Upper lobe of left lung (tissue), 6 donors: ENCODE measurements at regions not wholly inside any gene's neighbourhood (a gene's known extent, or its start where the extent isn't known, plus 50 kb on each side); places are given as distances from the start of the nearest gene placed in this dataset.

ENCODE experiments used
- ATAC-seq, 2 donors: fragments of 200-7000 bp; cut with Tn5 transposase; one replicate each; pipeline ENCODE4 v1.9.1; 2022; ENCODE audit warnings: mild to moderate bottlenecking in 2 of 2, moderate library complexity in 2 of 2; ENCODE audit not compliant: low FRiP score in 2 of 2
- DNase-seq, 2 donors: peaks; one replicate each; pipeline ENCODE4 v3.0.0-alpha.2; 2019 to 2020
- H3K27ac ChIP-seq, 4 donors: fragments of 200-600 bp; sonication (generic); one replicate each; pipeline ENCODE4 v1.5.1; 2016 to 2019
- H3K27me3 ChIP-seq, 4 donors: fragments of 200-600 bp; sonication (generic); one replicate each; pipeline ENCODE4 v1.5.1; 2017 to 2019
- H3K36me3 ChIP-seq, 4 donors: fragments of 200-600 bp; sonication (generic); one replicate each; pipeline ENCODE4 v1.5.1; 2016 to 2019
- H3K4me1 ChIP-seq, 4 donors: fragments of 200-600 bp; sonication (generic); one replicate each; pipeline ENCODE4 v1.5.1; 2018 to 2019
- H3K4me3 ChIP-seq, 4 donors: fragments of 200-600 bp; sonication (generic); one replicate each; pipeline ENCODE4 v1.5.1; 2017 to 2019; ENCODE audit warnings: mild to moderate bottlenecking in 2 of 4, moderate library complexity in 1 of 4
- H3K9me3 ChIP-seq, 4 donors: fragments of 200-600 bp; sonication (generic); one replicate each; pipeline ENCODE4 v1.5.1; 2018 to 2019
- CTCF ChIP-seq, 6 experiments: fragments of 450-650 bp in 4 of 6; fragments of 200-600 bp in 2 of 6; sonication (generic) in 2 of 6; IDR thresholded peaks; one replicate each; pipeline ENCODE4 v1.5.1; 2016 to 2019; ENCODE audit warnings: antibody characterized with exemption in 6 of 6
- EP300 ChIP-seq, 4 donors: sonication (generic); formaldehyde crosslinking; IDR thresholded peaks; one replicate each; pipeline ENCODE4 v1.5.1; 2017; ENCODE audit warnings: antibody characterized with exemption in 4 of 4, control low read depth in 2 of 4
- POLR2A ChIP-seq, 4 donors: fragments of 450-650 bp; IDR thresholded peaks; one replicate each; pipeline ENCODE4 v1.5.1; 2016 to 2017; ENCODE audit warnings: antibody characterized with exemption in 4 of 4, mild to moderate bottlenecking in 2 of 4
- POLR2AphosphoS5 ChIP-seq, 2 donors: sonication (generic); formaldehyde crosslinking; IDR thresholded peaks; one replicate each; pipeline ENCODE4 v1.5.1; 2017; ENCODE audit warnings: antibody characterized with exemption in 2 of 2
- WGBS, 2 donors: methylation state at CpG; one replicate each; pipeline ENCODE4 v1.1.5; 2017 to 2018; 5-methylcytosine and 5-hydroxymethylcytosine counted together
- donor health status: DM: no; HTN: no; CAD: no; lungs with moderate emphysema.
- donor health status: DM: no; HTN: yes; CAD: no; lungs with severe emphysema.

- no peak for DNase-seq
- ATAC-seq = no peak
- TF ChIP-seq EP300 (IDR thresholded peaks at IDR 0.05) (no peak), CTCF (IDR thresholded peaks at IDR 0.05) (no peak), POLR2AphosphoS5 (IDR thresholded peaks at IDR 0.05) (no peak), POLR2A (IDR thresholded peaks at IDR 0.05) (no peak)
- no peaks in the 10 kb centered on the region for H3K36me3 ChIP-seq
- no peak overlapping the region for H3K4me3 ChIP-seq
- peaks cover 0 to 2% (median 0%) of the 10 kb centered on the region in 4 donors for H3K4me1 ChIP-seq
- no peaks in the 10 kb centered on the region for H3K9me3 ChIP-seq
- 63% methylated on average over 7 of the region's 7 CpGs for WGBS, 2 donors
- H3K27ac ChIP-seq = no peak overlapping the region
- H3K27me3 ChIP-seq = no peaks in the 10 kb centered on the region
Observed at GRCh38 chr6:15854826-15855710, 192.2 kb upstream of the DTNBP1 start.

DNA sequence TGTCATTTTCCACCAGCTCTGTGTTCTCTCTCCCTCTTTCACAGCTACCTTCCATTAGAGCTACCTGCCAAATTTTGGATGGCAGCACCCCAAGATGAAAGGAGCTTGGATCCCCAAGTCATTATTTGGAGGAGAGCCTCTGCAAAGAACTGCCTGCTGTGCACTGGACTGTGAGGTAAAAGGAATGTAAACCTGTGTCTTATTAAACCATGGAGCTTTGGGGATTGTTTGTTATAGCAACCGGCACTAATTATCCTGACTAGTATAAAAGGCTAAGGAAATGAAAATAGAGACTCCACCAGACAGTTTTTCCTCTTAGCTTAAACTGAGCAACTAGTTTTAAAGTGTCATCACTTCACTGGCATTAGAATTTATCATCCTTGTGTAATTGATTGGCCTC is 191.6 kb upstream of the DTNBP1 start:
- TF ChIP-seq CTCF (IDR thresholded peaks at IDR 0.05) = no peak
- TF ChIP-seq POLR2AphosphoS5 (IDR thresholded peaks at IDR 0.05) = no peak
- TF ChIP-seq POLR2A (IDR thresholded peaks at IDR 0.05) = no peak
- no peak for TF ChIP-seq EP300 (IDR thresholded peaks at IDR 0.05)
- Histone ChIP-seq H3K36me3 (no peaks in the 10 kb centered on the region), H3K27ac (no peak overlapping the region), H3K4me3 (no peak overlapping the region), H3K27me3 (no peaks in the 10 kb centered on the region), H3K4me1 (peaks cover 0 to 2% (median 0%) of the 10 kb centered on the region in 4 donors), H3K9me3 (no peaks in the 10 kb centered on the region)
- ATAC-seq (no peak), DNase-seq (no peak)
- WGBS, 2 donors = 86 to 96% methylated on average over 1 of the region's 1 CpG

GRCh38 chr6:15853259-15853658 is 190.4 kb upstream of the DTNBP1 start:
- Histone ChIP-seq H3K9me3 (no peaks in the 10 kb centered on the region), H3K27me3 (no peaks in the 10 kb centered on the region), H3K4me3 (no peak overlapping the region), H3K4me1 (peaks cover 0 to 2% (median 0%) of the 10 kb centered on the region in 4 donors), H3K36me3 (no peaks in the 10 kb centered on the region), H3K27ac (no peak overlapping the region)
- ATAC-seq (no peak), DNase-seq (no peak)
- 96 to 100% methylated on average over 1 of the region's 1 CpG for WGBS, 2 donors
- no peak for TF ChIP-seq CTCF (IDR thresholded peaks at IDR 0.05)
- TF ChIP-seq EP300 (IDR thresholded peaks at IDR 0.05) = no peak
- TF ChIP-seq POLR2A (IDR thresholded peaks at IDR 0.05) = no peak
- no peak for TF ChIP-seq POLR2AphosphoS5 (IDR thresholded peaks at IDR 0.05)

DNA sequence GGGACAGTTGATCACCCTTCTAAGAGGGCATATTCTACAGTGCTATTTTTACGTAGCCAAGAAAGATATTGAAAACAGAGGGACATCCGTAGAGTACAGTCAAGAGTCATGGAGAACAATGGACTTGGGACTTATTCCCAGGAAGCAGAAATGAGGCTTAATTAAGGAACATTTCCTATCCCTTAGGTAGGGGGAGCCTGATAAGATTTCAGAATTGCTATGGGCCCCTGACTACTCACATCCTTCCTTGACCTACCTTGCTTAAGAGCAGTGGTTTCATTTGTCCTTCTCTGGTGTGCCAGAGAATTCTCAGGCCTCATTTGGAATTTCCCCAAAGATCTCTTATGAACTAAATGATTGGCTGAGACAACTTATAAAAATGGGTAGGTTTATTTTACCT is 189.5 kb upstream of the DTNBP1 start:
- Histone ChIP-seq H3K4me1 (peaks cover 0 to 2% (median 0%) of the 10 kb centered on the region in 4 donors), H3K9me3 (no peaks in the 10 kb centered on the region), H3K36me3 (no peaks in the 10 kb centered on the region), H3K27ac (no peak overlapping the region), H3K27me3 (no peaks in the 10 kb centered on the region), H3K4me3 (no peak overlapping the region)
- ATAC-seq = no peak
- WGBS, 2 donors = 70 to 72% methylated on average over 2 of the region's 2 CpGs
- no peak for DNase-seq
- TF ChIP-seq POLR2AphosphoS5 (IDR thresholded peaks at IDR 0.05) (no peak), CTCF (IDR thresholded peaks at IDR 0.05) (no peak), POLR2A (IDR thresholded peaks at IDR 0.05) (no peak), EP300 (IDR thresholded peaks at IDR 0.05) (no peak)

- Histone ChIP-seq H3K4me3 (no peak overlapping the region), H3K27me3 (no peaks in the 10 kb centered on the region), H3K36me3 (no peaks in the 10 kb centered on the region), H3K9me3 (no peaks in the 10 kb centered on the region), H3K27ac (no peak overlapping the region), H3K4me1 (no peaks in the 10 kb centered on the region)
- WGBS, 2 donors = 95 to 96% methylated on average over 4 of the region's 4 CpGs
- TF ChIP-seq CTCF (IDR thresholded peaks at IDR 0.05) (no peak), EP300 (IDR thresholded peaks at IDR 0.05) (no peak), POLR2AphosphoS5 (IDR thresholded peaks at IDR 0.05) (no peak)
- no peak for DNase-seq
- no peak for ATAC-seq
Observed at GRCh38 chr6:15849395-15849794, 186.6 kb upstream of the DTNBP1 start.
